Neuron (in vitro differentiated cells): ENCODE measurements at regions not wholly inside any gene's neighbourhood (a gene's known extent, or its start where the extent isn't known, plus 50 kb on each side); places are given as distances from the start of the nearest gene placed in this dataset.

Source experiments
- H2AFZ ChIP-seq: one replicate; pipeline ENCODE4 v1.6.1; 2013; ENCODE audit warnings: low read depth, mild to moderate bottlenecking, inconsistent platforms, low read length, moderate library complexity
- H3K27me3 ChIP-seq: one replicate; pipeline ENCODE4 v1.6.1; 2013; ENCODE audit warnings: low read length; ENCODE audit not compliant: insufficient read depth
- H3K36me3 ChIP-seq: one replicate; pipeline ENCODE4 v1.6.1; 2013; ENCODE audit warnings: low read length; ENCODE audit not compliant: insufficient read depth
- H3K4me1 ChIP-seq: one replicate; pipeline ENCODE4 v1.6.1; 2013; ENCODE audit warnings: low read length; ENCODE audit not compliant: insufficient read depth
- H3K4me3 ChIP-seq: 2 replicates; pipeline ENCODE4 v1.5.1; 2013; ENCODE audit warnings: mild to moderate bottlenecking, low read length, moderate library complexity
- H3K9me3 ChIP-seq: one replicate; pipeline ENCODE4 v1.6.1; 2013; ENCODE audit warnings: low read length

- Histone ChIP-seq H3K36me3 (no peaks in the 10 kb centered on the region), H3K9me3 (no peaks in the 10 kb centered on the region), H3K27me3 (no peaks in the 10 kb centered on the region), H3K4me1 (no peaks in the 10 kb centered on the region), H3K4me3 (no peak overlapping the region), H2AFZ (no peak overlapping the region)
Measured at GRCh38 chr9:88663771-88664419, 128.9 kb downstream of the NXNL2 start.

DNA sequence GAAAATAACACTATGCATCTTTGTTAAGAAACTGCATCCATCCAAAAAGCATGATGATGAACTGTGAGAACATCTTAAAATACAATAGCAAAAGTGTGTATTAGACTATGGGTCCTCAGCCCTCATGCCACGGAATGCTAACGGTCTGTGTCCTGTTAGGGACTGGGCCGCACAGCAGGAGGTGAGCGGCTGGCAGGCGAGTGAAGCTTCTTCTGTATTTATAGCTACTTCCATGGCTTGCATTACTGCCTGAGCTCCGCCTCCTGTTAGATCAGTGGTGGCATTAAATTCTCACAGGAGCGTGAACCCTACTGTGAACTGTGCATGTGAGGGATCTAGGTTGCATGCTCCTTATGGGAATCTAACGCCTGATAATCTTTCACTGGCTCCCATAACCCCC, 129.8 kb downstream of the NXNL2 start:
- Histone ChIP-seq H3K36me3 (no peaks in the 10 kb centered on the region), H2AFZ (no peak overlapping the region), H3K4me3 (no peak overlapping the region), H3K9me3 (no peaks in the 10 kb centered on the region), H3K27me3 (no peaks in the 10 kb centered on the region), H3K4me1 (no peaks in the 10 kb centered on the region)

GRCh38 chr9:88672874-88673689, 138.1 kb downstream of the NXNL2 start:
- H3K27me3 ChIP-seq, result no peaks in the 10 kb centered on the region
- no peaks in the 10 kb centered on the region for H3K4me1 ChIP-seq
- peaks cover 3% of the 10 kb centered on the region for H3K9me3 ChIP-seq
- H2AFZ ChIP-seq, result no peak overlapping the region
- H3K4me3 ChIP-seq, result no peak overlapping the region
- no peaks in the 10 kb centered on the region for H3K36me3 ChIP-seq

DNA sequence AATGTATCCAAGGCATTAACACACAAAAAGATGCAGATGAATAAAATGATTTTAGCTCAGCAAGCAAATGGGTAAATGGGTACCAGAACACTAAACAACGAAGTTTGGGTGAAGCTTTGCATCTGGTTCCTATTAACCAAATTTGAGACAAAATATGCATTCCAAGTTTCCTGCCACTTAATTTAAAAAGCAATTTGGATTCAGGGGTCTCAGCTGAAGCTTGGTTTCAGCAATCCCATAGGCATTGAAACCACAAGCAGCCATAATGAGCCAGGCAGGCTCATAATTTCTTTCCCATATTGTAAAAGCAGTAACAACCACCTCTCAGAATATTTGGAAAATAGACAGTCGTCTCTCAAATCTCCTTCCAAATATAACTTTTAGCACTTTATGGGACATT, 138.9 kb downstream of the NXNL2 start:
- no peak overlapping the region for H2AFZ ChIP-seq
- no peaks in the 10 kb centered on the region for H3K36me3 ChIP-seq
- H3K9me3 ChIP-seq, result peaks cover 3% of the 10 kb centered on the region
- H3K4me1 ChIP-seq, result no peaks in the 10 kb centered on the region
- no peak overlapping the region for H3K4me3 ChIP-seq
- no peaks in the 10 kb centered on the region for H3K27me3 ChIP-seq

DNA sequence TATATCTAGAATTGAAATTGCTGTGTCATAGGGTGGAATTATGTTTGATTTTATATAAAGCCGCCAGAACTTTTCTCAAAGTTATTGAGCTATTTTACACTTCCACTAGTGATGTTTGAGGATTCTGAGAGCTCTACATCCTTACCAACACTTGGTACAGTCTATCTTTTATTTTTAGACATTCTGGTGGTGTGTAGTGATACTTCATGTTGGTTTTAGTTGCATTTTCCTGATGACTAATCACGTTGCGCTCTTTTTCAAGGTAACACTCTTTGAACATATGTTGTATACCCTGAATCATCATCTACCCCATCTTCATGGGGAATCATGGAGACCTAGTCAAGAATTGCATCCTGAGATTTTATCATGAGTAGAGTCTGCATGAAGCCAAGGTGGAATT, 141.7 kb downstream of the NXNL2 start:
- Histone ChIP-seq H3K4me3 (no peak overlapping the region), H3K4me1 (no peaks in the 10 kb centered on the region), H2AFZ (no peak overlapping the region), H3K9me3 (peaks cover 3% of the 10 kb centered on the region), H3K36me3 (no peaks in the 10 kb centered on the region), H3K27me3 (no peaks in the 10 kb centered on the region)

DNA sequence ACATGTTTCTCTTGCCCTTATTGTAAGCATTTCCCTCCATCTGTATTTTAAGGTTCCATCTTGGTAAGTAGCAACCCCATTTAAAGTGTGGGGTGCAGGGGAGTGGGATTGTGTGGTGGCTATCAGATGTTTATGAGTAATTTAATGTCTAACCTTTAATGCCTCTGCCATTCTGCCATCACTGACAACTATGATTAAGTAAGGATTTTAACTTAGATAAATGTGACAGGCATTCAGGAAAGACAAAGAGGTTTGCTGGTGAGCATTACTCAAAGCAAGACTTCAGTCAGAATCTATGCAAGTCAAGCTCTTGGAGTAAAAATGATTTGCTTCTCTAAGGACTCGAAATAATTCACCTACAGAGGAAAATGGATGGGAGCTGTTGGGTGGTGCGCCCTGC, 143.0 kb downstream of the NXNL2 start:
- Histone ChIP-seq H3K9me3 (peaks cover 3% of the 10 kb centered on the region), H3K4me3 (no peak overlapping the region), H2AFZ (no peak overlapping the region), H3K36me3 (no peaks in the 10 kb centered on the region), H3K4me1 (no peaks in the 10 kb centered on the region), H3K27me3 (no peaks in the 10 kb centered on the region)

GRCh38 chr9:88678431-88678830, 143.5 kb downstream of the NXNL2 start:
- H3K4me3 ChIP-seq, result no peak overlapping the region
- H3K27me3 ChIP-seq, result no peaks in the 10 kb centered on the region
- H2AFZ ChIP-seq, result no peak overlapping the region
- H3K9me3 ChIP-seq, result peaks cover 3% of the 10 kb centered on the region
- H3K36me3 ChIP-seq, result no peaks in the 10 kb centered on the region
- H3K4me1 ChIP-seq, result no peaks in the 10 kb centered on the region

DNA sequence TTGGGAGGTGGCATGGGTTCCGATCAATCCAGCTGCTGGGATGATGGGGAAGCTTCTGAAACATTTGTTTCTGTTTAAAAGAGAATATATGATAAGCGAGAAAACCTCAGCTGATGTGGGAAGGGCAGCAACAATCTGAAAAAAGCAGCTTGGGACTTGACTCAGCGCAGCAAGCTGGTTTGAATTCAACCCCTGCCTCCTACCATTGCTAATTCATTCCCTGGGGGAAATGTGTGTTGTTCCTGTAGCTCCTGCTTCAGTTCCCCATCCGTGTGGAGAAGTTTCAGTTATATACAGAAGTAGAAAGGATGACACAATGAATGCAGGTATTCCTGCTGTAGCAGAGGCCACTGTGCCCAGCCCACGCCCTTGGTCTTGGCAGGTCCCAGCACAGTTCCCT, 145.1 kb downstream of the NXNL2 start:
- Histone ChIP-seq H3K4me3 (no peak overlapping the region), H3K4me1 (no peaks in the 10 kb centered on the region), H2AFZ (no peak overlapping the region), H3K36me3 (no peaks in the 10 kb centered on the region), H3K9me3 (peaks cover 3% of the 10 kb centered on the region), H3K27me3 (no peaks in the 10 kb centered on the region)

DNA sequence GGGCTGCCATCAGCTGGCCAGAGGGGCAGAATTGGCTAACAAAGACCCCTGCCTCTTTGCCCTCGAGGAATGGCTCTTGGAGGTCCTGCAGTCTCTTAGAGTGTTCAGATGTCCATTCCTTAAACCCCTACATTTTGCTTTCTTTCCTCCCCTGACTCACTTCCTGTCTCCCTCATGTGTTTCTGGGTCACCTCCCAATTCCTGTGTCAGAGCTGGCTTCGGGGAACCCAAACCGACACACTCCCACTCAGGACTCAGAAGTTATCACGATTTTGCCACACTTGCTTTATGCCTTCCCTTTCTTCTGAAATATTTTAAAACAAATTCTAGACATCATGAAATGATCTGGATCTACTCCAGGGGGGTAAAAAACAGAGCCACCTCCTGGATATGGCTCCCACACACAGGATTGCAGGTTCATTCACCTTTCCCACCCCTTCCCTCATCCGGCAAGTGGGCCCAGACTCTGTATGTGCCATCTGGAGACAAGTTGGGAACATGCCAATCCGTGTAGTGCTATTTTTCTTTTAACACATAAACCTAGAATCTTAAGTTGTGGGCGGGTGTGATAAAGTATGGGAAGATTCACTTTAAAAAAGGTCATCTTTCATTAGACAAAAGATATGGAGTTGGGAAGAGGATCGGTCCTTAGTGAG, 145.7 kb downstream of the NXNL2 start:
- H2AFZ ChIP-seq, result no peak overlapping the region
- no peak overlapping the region for H3K4me3 ChIP-seq
- peaks cover 3% of the 10 kb centered on the region for H3K9me3 ChIP-seq
- H3K36me3 ChIP-seq, result no peaks in the 10 kb centered on the region
- no peaks in the 10 kb centered on the region for H3K4me1 ChIP-seq
- no peaks in the 10 kb centered on the region for H3K27me3 ChIP-seq

GRCh38 chr9:88681434-88681833, 146.5 kb downstream of the NXNL2 start:
- Histone ChIP-seq H2AFZ (no peak overlapping the region), H3K27me3 (no peaks in the 10 kb centered on the region), H3K36me3 (no peaks in the 10 kb centered on the region), H3K4me3 (no peak overlapping the region), H3K4me1 (no peaks in the 10 kb centered on the region), H3K9me3 (peaks cover 3% of the 10 kb centered on the region)

GRCh38 chr9:88682431-88682831, 147.5 kb downstream of the NXNL2 start:
- Histone ChIP-seq H2AFZ (no peak overlapping the region), H3K36me3 (no peaks in the 10 kb centered on the region)

DNA sequence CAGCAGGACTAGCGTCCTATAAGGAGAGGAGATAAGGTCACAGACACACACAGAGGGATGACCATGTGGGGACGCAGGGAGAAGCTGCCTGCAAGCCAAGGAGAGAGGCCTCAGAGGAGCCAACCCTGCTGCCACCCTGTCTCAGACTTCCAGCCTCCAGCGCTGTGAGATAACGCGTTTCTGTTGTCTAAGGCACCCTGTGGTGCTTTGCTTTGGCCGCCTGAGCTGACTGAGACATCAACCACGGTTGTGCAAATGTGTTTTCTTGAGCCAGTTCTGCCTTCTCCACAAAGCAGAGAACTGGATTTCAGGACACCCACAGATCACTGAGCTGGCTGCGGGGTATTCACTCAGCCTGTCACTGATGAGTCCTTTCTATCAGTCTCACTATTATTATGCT, 149.1 kb downstream of the NXNL2 start:
- no peaks in the 10 kb centered on the region for H3K27me3 ChIP-seq
- H3K36me3 ChIP-seq, result no peaks in the 10 kb centered on the region
- no peak overlapping the region for H3K4me3 ChIP-seq
- H2AFZ ChIP-seq, result no peak overlapping the region
- H3K9me3 ChIP-seq, result no peaks in the 10 kb centered on the region
- H3K4me1 ChIP-seq, result no peaks in the 10 kb centered on the region

More at GRCh38 chr9:88682431-88682831, 147.5 kb downstream of the NXNL2 start:
- Histone ChIP-seq H3K4me3 (no peak overlapping the region), H3K4me1 (no peaks in the 10 kb centered on the region), H3K27me3 (no peaks in the 10 kb centered on the region), H3K9me3 (no peaks in the 10 kb centered on the region)

- H3K9me3 ChIP-seq, result no peaks in the 10 kb centered on the region
- H2AFZ ChIP-seq, result no peak overlapping the region
- no peaks in the 10 kb centered on the region for H3K36me3 ChIP-seq
- no peaks in the 10 kb centered on the region for H3K27me3 ChIP-seq
- no peaks in the 10 kb centered on the region for H3K4me1 ChIP-seq
- no peak overlapping the region for H3K4me3 ChIP-seq
Measured at GRCh38 chr9:88684845-88685244, 149.9 kb downstream of the NXNL2 start.
